ENCODE measurements at regions not wholly inside any gene's neighbourhood (a gene's known extent, or its start where the extent isn't known, plus 50 kb on each side); places are given as distances from the start of the nearest gene placed in this dataset.

DNA sequence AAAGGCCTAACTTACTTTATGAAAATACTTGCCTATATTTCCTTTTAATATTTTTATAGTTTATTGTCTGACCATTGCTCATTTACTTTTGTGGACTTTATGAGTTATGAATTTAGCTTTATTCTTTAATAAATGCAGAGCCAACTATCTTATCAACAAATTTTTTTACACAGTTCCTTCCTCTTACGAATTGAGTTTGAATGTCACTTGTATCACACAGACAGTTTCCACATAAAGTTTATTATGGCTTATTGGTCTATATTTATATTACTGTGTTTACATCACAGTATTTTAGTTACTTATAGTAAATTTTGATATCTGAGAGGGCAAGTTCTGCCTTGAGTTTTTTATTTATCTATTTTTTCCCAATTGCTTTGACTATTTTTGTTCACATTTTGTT is 450.6 kb downstream of the C4orf33 start:
- no peak for DNase-seq (ENCODE audit: low spot score)

DNA sequence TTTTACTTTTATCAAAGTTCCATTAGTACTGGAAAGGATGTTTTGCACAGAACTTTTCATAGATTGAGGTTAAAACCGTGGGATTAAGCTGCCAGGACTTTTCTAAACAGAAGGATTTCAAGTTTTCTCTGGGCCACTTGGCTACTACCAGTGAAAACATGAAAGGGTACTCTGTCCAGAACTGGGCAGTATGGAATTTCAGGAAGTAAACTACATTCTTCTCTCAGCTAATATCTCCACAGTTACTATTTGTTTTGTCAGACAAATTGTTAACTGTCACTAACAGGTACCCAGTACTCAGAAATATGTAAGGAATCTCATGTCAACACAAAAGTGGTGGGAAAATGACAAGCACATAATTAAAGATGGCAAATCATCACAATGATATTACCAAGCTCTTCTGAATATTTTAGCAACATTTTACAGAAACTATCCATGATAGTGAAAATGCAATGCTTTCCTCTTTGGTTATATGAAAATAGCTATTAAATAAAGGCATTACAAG is 454.4 kb downstream of the C4orf33 start:
- DNase-seq (ENCODE audit: low spot score), result no peak

DNA sequence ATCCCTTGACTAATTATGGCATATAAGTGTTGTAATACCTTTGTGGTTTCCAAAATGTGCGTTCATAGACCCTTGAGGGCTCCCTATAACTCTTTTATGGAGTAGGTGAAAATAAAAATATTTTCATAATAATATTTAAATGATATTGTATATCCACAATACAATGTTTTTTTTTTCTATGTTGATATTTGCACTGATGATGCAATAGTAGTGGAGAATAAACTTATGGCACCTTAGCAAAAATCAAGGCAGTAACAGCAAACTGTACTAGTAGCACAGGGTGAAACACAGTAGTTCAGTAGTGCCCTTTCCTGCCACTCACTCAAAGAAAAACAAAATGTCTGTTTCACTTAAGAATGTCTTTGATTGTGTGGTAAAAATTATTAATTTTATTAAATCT is 465.3 kb downstream of the C4orf33 start:
- DNase-seq (ENCODE audit: low spot score), result no peak

DNA sequence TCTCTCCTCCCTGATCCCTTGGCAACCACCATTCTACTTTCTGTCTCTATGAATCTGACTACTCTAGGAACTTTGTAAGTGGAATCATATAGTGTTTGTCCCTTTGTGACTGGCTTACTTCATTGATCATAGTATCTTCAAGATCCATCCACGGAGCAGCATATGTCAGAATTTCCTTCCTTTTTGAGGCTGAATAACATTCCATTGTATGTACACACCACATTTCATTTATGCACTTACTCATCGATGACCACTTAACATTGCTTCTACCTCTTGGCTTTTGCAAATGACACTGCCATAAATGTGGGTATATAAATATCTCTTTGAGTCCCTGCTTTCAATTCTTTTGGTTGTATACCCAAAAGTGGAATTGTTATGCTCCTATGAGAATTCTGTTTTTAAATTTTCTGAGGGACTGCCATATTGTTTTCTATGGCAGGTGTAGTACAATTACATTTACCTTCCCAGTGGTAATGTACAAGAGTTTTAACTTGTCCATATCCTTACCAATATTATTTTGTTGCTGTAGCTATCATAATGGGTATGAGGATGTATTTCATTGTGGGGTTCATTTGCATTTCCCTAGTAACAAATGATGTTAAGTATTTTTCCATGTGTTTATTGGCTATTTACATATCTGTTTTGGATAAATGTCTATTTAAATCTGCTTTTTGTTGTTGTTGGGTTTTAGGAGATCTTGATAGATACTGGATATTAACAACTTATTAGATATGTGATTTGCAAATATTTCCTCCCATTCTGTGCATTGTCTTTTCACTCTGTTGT is 466.1 kb downstream of the C4orf33 start:
- peak; percentile 95 for DNase-seq (ENCODE audit: low spot score)

DNA sequence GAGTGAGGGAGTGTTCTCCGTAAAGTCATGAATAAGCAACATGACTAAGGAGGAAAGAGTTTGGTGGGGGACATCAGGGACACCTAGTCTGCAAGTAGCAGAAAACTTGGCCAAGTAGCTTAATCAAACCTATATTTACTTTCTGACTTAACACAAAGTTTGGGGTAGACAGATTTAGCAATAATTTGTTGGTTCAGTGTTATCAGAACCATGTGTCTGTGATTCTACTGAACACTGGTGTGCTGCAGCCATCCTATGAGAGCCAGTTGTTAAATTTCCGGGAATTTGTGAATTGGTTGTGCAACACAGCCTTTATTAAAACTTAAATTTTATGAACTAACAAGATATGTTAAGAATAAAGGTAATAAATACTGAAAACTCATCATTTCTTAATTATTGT is 469.3 kb downstream of the C4orf33 start:
- no peak for DNase-seq (ENCODE audit: low spot score)

DNA sequence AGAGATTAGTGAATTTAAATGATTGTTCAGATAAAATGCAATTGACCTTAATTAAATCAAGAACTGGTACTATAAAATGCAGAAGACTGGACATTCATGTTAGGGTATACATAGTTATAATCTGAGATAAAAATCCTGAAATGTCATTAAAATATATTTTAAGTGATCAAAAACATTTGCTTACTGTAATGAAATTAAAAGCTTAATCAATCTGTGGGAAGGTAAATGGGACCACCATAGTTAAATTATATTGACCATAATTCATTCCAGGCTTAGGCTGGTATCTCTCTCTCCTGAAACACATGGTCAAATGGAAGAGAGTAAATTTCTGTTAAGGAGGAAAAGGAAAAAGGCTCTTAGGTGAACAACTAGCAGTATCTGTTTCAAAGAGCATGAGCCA is 474.4 kb downstream of the C4orf33 start:
- no peak for DNase-seq (ENCODE audit: low spot score)

DNA sequence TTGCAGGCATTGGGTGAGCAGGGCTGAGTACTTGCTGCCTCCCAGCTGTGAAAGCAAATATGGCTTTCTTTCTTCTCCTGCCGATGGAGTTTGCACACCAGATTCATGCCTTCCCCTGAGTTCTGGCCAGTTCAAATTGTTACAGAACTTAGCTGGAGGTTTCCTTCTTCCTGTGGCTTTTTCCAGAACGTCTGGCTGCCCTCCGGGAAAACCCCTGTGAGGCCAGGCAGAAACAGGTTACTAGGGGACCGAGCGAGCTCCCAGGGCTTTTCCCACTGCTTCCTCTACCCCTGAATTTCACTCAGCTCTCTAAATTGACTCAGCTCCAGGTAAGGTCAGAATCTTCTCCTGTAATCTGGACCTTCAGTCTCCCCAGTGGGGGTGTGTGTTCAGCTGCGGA is 482.4 kb downstream of the C4orf33 start:
- DNase-seq (ENCODE audit: low spot score), result no peak

DNA sequence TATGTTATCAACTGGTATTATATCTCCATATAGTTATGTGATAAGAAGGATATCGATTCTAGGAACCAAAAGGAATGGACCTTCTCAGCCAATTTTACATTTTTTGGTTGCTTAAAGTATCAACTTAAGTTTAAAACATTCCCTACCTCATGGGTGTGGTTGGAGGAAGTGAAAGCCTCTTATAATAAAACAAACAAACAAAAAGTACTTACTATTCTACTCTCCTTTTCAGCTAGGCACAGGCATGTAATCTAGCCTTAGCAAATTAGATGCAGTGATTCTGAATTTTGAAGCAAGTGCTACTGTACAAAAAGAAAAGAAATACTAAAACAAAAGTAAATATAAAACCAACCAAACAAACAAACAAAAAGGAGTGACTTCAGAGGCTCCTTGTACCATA is 485.4 kb downstream of the C4orf33 start:
- DNase-seq (ENCODE audit: low spot score), result no peak

DNA sequence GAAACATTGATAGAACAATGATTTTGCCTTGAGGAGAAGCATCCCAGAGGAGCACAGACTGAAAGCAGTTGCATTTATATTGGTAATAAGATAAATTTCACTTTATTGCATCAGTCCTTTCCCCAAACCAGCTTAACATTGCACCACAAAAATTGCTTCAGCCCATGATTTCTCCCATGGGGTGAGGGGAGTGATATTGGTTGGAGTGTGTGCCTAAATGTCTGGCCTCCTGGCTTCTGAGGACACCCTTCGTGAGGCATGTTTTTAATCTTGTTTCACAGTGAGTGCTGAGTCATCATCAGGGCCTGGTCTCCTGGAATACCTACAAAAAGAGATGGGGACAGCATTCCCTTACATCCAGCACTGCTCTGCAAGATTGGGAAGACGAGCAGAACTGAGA is 487.9 kb downstream of the C4orf33 start:
- no peak for DNase-seq (ENCODE audit: low spot score)

DNA sequence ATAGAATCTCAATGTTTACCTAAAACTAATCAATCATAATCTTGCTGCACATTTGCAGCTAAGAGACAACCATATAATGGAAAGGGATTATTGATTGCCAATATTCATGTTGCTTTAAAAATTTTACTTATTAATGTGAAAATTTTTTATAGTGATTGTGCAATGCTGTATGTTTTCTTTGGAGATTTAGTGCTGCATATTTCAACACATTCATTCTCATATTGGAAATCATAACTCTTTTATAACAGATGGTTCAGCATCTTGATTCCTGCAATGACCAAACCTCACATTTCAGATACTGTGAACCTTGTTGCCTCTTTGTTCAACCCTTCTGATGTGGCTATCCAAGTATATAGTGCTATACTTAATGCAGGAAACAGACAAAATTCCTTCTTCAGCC is 502.6 kb downstream of the C4orf33 start:
- no peak for DNase-seq (ENCODE audit: low spot score)

DNA sequence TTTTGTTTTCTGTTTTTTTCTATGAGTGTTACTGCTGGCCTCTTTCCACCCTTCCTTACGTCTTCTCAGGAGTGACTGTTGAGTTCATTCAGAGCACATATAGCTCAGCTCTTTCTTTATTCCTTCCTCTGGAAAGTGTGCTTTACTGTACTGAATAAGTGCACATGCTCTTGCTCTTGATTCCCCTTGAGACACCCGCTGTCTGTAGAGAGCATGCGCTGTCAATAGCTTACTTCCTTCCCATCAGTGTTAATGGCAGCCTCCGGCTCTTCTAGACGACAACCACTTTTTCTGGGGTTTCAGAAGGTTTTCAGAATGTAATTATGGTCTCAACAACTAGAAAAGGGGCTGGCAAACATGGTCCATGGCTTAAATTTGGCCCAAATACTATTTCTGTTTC is 504.9 kb downstream of the C4orf33 start:
- DNase-seq (ENCODE audit: low spot score), result no peak

DNA sequence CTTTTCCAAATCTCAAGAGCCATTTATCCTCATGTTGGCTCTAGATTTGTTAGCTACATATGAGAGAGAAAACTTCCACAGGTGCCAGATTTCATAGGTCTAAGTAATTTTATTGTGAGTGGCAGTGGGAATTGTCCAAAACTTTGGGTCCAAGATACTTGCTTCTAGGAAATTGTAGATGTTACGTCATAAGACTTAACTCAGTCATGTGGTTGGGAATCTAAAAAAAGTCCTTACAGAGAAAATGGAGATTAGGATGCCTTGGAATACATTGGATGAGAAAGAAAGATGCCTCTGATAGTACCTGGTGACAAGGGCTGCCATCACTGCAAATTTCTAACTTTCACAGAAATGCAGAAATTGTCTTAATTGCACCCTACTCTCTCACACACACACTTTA is 506.5 kb downstream of the C4orf33 start:
- DNase-seq (ENCODE audit: low spot score), result no peak

DNA sequence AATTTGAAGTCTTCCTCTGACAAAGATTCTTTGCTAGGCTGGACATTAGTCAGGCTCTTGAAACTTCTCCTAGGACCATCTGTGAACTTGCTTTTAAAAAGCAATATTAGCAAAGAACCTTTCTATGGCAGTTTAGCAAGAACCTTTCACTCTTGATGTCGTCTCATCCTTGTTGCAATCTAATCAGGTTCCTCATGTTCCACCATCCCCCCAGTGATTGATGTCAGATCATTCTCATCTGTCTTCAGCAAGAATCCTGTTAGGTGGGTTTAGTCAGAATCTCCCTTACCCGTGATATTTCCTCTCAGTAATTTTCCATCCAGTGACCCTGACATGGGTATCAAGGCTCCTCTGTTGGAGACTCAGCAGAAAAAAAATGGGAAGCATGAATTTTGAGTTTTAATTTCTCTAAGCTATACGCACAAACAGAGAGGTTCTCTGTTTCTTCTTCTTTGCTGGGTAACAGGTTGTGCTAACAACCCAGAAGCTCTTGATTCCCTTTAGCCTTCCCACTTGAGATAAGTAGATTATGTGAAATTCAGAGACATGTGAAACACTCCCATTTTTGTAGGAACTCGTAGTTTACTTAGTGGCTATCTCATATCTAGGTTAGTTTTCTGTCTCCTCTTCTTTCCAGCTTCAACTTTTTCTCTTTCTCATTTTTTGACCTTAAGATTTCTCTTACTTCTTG is 507.4 kb downstream of the C4orf33 start:
- DNase-seq (ENCODE audit: low spot score), result no peak

DNA sequence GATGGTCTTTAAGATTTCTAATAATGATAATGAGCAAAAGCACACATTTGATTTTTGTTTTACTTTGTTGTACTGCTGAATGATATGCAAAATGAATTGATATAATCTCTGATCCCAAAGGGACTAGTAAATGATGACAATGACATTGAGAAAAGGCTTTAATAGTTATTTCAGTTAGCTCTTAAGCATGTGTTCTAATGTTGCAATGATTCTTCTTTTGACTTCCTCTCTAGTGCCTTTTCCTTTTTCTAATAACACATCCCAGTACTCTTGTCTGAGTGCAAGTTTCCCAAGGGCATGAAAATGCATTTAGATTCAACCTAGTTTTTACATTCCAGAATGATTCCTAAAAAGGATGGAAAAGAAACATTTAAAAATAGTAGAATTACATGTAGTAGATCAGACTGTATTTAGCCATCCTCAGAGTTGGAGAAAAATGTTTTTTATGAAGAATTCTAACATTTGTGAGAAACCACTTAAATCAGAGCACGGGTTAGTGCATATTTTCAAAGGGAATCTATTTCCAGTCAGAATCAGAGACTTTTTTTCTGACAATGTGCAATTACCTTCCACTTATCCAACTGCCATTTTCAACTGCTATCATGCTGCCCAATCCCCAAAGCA is 508.8 kb downstream of the C4orf33 start:
- DNase-seq (ENCODE audit: low spot score), result no peak

DNA sequence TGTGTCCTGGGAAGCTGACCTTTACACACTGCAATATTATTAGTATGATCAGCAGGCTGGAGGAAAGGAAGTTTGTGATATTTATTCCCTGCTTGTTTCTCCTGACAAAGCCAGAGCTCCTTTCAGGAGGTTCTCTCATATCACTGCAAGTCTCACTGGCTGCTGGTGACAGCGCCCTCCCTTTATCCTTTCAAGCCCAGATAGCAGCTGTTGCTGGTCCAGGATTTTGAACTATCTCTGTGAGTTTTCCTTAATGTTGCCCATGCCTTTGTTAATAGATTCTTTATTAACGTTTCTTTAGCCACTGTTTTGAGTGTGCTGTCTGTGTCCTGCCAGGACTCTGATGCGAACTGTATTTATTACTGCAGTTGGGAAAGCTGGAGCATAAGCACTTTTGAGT is 518.7 kb downstream of the C4orf33 start:
- no peak for DNase-seq (ENCODE audit: low spot score)

DNA sequence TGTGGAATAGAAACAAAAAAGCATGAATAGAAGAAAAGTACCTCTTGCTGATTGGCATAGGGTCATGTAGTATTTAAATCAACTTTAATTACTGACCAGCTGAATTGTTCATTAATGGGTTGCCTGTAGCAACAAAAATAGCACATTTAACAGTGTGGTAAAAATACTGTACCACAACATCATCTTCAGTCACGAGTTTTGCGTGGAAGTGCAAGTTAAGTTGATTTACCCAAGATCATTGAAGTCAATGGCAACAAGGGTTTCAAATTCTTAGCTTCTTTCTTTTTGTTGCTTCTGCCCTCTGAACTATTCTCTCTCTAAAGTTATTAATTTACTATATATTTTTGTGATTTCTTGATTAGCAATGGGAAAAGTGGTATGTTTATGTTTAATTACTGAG is 526.6 kb downstream of the C4orf33 start:
- DNase-seq (ENCODE audit: low spot score), result no peak

DNA sequence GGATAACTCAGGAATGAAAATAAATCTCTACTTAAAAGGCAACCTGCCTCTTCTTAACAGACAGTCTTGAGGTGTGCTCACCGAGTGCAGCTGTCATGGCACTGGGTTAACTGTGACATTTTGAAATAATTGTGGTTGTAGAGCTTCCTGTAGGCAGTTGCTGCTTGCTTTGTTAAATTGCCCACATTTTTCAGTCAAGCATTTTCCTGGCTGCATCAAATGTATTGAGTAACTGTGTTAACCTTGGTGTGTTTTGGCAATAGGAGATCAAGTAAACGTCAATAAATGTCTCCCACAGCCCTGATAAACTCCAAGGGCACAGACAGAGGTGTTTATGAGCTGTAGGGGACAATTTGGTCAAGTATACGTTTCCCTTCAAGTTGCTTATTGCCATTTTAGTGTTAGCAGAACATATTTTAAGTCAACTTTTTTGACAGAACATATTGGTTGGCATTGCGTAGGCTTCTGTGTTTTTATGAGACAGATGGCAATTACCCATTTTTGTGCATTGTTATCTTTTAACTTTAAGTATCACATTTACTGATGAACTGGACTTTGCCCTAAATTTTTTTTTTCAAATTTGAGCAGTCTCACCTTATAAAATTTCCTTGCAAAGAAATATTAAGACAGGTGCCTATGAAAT is 527.4 kb downstream of the C4orf33 start:
- DNase-seq (ENCODE audit: low spot score), result no peak

DNA sequence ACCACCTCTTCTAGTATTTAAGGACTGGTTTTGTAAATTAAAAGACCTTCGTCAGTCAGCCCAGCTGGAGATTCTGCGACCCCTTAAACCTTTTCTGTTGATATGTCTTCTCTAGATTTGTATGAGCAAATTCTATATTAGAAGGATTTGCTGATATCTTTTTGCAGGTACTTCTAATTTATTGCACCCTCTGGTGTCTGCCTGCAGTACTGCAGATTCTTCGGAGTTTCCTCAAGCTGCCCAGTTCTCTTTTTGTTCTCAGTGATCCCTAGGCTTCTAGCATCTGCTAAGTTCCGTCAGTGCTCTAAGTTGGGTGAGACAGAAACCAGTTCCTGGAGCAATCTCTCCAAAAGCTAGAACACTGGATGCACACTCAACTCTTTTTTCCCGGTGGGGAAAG is 545.2 kb downstream of the C4orf33 start:
- peak; percentile 45 for DNase-seq (ENCODE audit: low spot score)

DNA sequence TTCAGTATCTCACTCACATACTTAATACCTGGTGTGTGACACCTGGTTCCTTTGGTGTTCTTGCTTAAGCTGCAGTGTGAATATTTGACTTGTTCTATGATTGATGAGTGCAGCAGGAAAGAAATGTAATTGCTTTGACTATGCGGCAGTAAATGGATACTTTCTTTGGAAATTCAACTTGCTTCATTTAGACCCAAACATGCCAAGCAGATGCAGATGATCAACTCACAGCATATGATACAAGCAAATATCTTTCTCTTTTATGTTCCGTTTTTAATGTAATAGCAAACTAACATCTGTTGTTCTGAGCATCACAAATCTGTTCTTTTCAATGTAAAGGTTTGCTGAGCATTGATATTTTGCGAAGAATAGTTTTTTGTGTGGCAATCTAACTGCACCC is 549.5 kb downstream of the C4orf33 start:
- no peak for DNase-seq (ENCODE audit: low spot score)

DNA sequence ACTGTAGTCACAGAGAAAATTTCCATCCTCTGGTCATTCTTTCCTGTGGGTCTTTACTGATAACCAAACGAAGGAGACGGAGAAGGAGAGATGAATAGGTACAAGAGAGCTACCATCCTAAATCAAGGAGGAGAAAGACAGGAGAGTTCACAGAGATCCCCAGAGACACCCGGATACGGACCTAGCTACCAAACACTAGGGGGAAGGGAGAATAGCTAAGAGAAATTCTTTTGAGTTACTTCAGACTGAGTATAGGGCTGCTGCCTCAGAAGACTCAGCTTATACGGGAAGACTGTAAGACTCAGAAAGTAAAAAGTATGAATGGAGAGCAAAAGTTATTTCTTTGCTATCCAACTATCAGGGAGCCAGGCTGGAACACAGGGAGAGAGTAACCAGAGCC is 572.1 kb downstream of the C4orf33 start:
- DNase-seq (ENCODE audit: low spot score), result no peak

DNA sequence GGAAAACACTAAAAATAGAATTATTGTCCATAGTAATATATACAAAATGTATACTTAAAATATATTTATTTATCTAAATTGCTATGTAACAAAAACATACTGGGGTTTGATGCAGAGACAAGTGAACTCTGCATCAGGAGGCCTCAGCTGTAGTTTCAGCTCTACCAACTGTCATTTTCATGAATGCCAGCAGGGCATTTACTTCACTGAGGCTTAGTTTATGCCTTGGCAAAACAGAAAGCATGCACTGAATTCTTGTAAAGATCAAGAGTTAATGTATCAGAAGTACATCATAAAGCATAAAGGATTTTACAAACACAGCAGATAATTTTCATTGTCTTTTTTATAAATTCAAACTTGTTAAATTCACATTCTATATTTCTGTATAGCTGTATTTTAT is 577.0 kb downstream of the C4orf33 start:
- no peak for DNase-seq (ENCODE audit: low spot score)

DNA sequence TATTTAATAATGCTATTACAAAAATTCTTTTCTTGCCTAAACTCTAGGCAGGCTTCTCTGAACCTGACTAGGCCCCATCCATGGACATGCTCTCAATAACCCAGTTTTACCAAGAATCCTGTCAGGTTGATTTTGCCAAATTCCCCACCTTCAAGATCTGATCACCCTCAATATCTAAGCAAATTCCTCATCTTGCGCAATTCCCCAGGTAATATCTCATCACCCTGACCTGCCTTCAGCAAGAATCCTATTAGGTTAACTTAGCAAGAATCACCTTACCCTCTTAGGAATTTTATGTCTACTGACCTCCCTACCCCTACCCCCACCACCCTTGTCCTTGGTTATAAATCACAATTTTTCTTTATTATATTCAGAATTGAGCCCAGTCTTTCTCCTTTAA is 579.1 kb downstream of the C4orf33 start:
- DNase-seq (ENCODE audit: low spot score), result no peak

DNA sequence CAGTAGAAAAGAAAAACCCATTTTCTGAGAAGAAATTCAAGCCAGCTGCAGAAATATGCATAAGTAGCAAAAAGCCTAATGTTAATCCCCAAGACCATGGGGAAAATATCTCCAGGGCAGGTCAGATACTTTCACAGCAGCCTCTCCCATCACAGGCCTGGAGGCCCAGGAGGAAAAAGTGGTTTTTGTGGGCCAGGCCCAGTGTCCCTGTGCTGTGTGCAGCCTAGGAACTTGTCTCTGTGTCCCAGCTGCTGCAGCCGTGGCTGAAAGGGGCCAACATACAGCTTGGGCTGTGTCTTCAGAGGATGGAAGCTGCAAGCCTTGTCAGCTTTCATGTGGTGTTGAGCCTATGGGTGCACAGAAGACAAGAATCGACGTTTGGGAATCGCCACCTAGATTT is 581.0 kb downstream of the C4orf33 start:
- DNase-seq (ENCODE audit: low spot score), result no peak

Data from kidney capillary endothelial cell (primary cell).